ENCODE measurements at regions not wholly inside any gene's neighbourhood (a gene's known extent, or its start where the extent isn't known, plus 50 kb on each side); places are given as distances from the start of the nearest gene placed in this dataset.

DNA sequence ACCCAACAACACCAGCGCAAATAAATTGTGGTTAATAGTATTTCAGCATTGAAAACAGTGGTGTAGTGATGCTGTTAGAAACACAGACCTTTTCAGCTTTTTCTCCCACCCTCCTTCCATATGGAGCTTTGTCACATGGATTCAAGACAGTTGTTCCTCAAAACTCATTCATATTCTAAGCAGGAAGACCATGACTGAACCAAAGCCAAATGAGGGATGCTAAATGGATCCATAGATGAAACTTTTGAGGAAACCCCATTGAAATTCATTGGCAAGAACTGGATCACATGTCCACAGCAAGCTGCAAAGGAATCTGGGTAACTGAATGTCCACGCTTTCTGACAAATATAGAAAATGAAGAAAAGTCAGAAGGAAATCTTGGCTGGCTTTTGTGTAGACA, 615.1 kb upstream of the NETO1 start:
- TF ChIP-seq, protein P1, sequence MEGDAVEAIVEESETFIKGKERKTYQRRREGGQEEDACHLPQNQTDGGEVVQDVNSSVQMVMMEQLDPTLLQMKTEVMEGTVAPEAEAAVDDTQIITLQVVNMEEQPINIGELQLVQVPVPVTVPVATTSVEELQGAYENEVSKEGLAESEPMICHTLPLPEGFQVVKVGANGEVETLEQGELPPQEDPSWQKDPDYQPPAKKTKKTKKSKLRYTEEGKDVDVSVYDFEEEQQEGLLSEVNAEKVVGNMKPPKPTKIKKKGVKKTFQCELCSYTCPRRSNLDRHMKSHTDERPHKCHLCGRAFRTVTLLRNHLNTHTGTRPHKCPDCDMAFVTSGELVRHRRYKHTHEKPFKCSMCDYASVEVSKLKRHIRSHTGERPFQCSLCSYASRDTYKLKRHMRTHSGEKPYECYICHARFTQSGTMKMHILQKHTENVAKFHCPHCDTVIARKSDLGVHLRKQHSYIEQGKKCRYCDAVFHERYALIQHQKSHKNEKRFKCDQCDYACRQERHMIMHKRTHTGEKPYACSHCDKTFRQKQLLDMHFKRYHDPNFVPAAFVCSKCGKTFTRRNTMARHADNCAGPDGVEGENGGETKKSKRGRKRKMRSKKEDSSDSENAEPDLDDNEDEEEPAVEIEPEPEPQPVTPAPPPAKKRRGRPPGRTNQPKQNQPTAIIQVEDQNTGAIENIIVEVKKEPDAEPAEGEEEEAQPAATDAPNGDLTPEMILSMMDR (conservative IDR thresholded peaks at IDR 0.05), result no peak
- TF ChIP-seq ZFX (IDR thresholded peaks at IDR 0.05), result no peak
- no peak overlapping the region for H3K27ac ChIP-seq

DNA sequence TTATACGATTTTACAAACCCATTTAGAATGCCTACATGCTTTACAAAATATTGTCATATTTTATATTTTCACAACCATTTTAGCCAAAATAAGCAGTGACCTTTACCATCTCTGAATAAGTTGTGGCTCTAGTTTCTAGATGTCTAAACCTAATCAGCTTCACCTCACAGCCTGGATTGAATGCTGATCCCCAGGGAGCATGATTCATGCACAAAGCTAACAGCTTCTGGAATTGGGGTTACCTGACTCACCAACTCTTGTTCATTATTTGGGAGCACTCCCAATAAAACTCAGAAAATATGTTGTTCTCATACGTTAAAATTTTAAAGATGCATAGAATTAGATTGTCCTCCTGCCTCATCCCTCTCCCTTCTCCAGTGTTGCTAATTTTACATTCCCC, 611.7 kb upstream of the NETO1 start:
- TF ChIP-seq, protein P1 (conservative IDR thresholded peaks at IDR 0.05), result no peak
- TF ChIP-seq ZFX (IDR thresholded peaks at IDR 0.05), result no peak
- H3K27ac ChIP-seq, result no peak overlapping the region

DNA sequence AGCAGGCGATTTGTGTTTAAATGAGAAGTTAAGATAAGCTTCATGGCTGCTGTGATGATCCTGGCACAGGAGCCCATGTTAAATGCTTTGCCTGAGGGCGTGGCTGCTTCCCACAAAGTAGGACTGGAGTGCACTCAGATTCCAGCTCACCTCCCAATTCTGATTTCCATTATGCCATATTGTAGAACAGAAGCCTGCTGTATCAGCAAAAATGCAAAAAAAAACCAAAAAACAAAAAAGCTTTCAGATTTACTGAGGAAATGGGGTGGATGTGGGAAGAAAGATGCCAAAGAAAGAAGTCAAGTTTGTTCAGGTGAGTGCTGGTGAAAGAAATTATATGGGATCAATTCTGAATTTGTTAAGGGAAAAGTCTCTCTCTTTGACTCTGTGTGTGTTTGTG, 610.4 kb upstream of the NETO1 start:
- H3K27ac ChIP-seq, result no peak overlapping the region
- no peak for TF ChIP-seq ZFX (IDR thresholded peaks at IDR 0.05)
- TF ChIP-seq, protein P1 (conservative IDR thresholded peaks at IDR 0.05), result no peak

DNA sequence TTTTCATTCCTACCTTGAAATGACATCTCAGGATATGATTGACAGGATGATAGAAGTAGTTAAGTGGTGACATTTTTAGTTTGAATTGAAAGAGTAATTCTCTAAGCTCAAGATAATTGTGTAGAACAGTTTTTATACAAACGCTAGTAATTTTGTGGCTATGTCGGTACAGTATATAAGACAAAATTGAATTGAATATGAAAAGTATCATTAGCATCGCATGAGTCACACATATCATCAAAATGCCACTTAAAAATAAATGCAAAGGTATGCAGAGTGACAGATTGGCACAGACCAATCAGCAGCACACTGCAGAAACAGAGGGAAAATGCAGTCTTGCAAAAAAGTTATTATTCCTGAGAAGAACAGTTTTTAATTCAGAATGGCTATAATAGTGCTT, 608.2 kb upstream of the NETO1 start:
- TF ChIP-seq, protein P1 (conservative IDR thresholded peaks at IDR 0.05), result no peak
- TF ChIP-seq ZFX (IDR thresholded peaks at IDR 0.05), result no peak
- H3K27ac ChIP-seq, result no peak overlapping the region

DNA sequence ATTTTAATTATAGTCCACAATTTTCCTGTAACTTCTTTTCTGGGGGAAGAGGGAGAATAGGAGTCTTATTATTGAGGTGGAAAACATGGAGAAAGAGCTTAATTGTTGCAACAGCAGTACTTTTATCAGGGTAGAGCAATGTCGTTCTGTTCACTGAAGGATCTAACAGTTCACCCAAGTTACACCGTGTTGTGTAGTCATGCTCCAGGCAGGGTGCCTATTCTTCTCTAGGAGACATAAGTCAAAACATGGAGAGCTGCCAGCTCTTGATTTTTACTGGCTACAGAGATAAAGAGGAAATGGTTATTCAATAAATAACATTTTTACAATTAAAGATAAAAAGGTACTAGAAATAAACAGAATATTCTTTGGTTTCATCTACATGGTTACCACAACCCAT, 594.3 kb upstream of the NETO1 start:
- TF ChIP-seq, protein P1 (conservative IDR thresholded peaks at IDR 0.05), result no peak
- TF ChIP-seq ZFX (IDR thresholded peaks at IDR 0.05), result no peak
- no peak overlapping the region for H3K27ac ChIP-seq

DNA sequence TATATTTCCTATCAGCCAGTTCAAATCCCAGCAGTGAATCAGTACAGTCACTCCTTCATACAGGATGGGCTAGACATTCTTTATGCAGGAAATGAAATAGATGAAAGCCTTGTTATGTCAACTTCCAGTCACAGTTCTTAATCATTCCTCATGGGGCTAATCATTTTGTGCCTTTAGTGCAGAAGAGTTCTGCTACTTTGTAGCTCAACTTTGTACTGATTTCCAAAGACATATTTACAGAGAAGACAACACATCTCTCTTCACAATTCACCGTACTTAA, 593.9 kb upstream of the NETO1 start:
- TF ChIP-seq ZFX (IDR thresholded peaks at IDR 0.05), result no peak
- TF ChIP-seq, protein P1 (conservative IDR thresholded peaks at IDR 0.05), result no peak
- no peak overlapping the region for H3K27ac ChIP-seq

DNA sequence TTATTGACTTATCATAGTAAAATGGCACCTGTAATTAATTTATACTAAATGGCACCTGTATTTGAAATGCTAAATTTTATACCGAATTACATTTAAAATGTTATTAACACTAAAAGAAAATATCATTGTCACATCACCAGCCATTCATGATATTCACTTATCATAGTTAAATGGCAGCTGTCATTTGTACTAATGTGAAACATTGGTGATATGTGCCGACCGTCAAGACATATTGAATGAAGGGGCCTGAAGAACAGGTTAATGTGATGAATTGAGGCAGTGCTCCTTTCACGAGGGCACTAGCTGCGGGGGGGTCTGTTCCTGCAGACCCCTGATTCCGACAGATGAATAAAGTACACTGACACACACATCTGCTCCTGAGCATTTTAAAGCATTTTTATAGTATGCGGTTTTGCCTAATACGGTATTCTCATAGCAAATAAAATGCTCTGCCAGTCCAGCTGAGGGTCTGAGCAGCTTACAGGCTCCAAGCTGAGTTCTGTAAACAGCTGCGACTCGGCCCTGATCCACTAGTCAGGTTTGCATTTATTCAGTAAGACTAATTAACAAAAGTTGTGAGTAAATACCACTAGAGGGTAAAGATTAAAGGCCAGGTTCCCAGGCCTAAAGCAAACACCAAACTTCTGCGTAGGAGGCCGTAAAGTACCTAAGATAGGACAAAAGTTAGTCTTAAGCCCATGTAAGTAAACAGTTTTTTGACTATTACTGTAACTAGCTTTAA, 593.4 kb upstream of the NETO1 start:
- no peak for TF ChIP-seq ZFX (IDR thresholded peaks at IDR 0.05)
- TF ChIP-seq, protein P1 (conservative IDR thresholded peaks at IDR 0.05), result no peak
- peak overlapping the region; percentile 58; the same call in 1 of the 2 replicates for H3K27ac ChIP-seq

Measured in C4-2B (cell line).